A549 (cell line): ENCODE measurements at regions not wholly inside any gene's neighbourhood (a gene's known extent, or its start where the extent isn't known, plus 50 kb on each side); places are given as distances from the start of the nearest gene placed in this dataset.

Experiments used
- ATAC-seq, 2 experiments: fragments of 200-7000 bp in 1 of 2; fragments of >200 bp in 1 of 2; cut with Nextera tagmentation in 1 of 2; cut with Tn5 transposase in 1 of 2; 3 replicates each; pipeline versions ENCODE4 v1.8.0 to v1.9.1; 2018 to 2020; ENCODE audit warnings: mild to moderate bottlenecking in 1 of 2, moderate library complexity in 1 of 2
- CTCF ChIA-PET: fragments of 300-600 bp; sonication (Branson Sonifier 250); formaldehyde crosslinking; extraction: SDS; loops from one replicate; lab custom pipeline; 2021; ENCODE audit warnings: antibody characterized with exemption, inconsistent platforms; lab: Yijun Ruan, JAX
- POLR2A ChIA-PET: fragments of 350-600 bp; formaldehyde crosslinking; extraction: SDS; loops from one replicate; lab custom pipeline; 2021; ENCODE audit warnings: antibody characterized with exemption, inconsistent platforms; lab: Yijun Ruan, JAX
- DNase-seq, 2 experiments: peaks; one replicate each; pipeline versions ENCODE4 v3.0.0 to v3.0.0-alpha.2; 2011 to 2016; ENCODE audit warnings: low read depth in 1 of 2, low spot score in 1 of 2
- FAIRE-seq: peaks from 2 replicates; lab custom pipeline; 2011; peaks lifted over from hg19 to GRCh38; lab: Jason Lieb, UNC
- H3K27ac ChIP-seq, 2 experiments: fragments of >200 bp; sonication (Bioruptor Twin); formaldehyde crosslinking; 3 replicates each; pipeline ENCODE4 v1.5.1; 2016 to 2017
- H3K4me1 ChIP-seq: fragments of >200 bp; sonication (Bioruptor Twin); formaldehyde crosslinking; 3 replicates; pipeline ENCODE4 v1.6.1; 2016
- H3K4me2 ChIP-seq: fragments of >200 bp; sonication (Bioruptor Twin); formaldehyde crosslinking; 3 replicates; pipeline ENCODE4 v1.6.1; 2016
- H3K4me3 ChIP-seq: fragments of >200 bp; sonication (Bioruptor Twin); formaldehyde crosslinking; 3 replicates; pipeline ENCODE4 v1.5.1; 2016
- H3K9me3 ChIP-seq: fragments of >200 bp; sonication (Bioruptor Twin); formaldehyde crosslinking; 3 replicates; pipeline ENCODE4 v1.6.1; 2016
- ATOH8 ChIP-seq: fragments of 250-450 bp; sonication (Bioruptor Pico); IDR thresholded peaks from 2 replicates; pipeline ENCODE4 v1.5.0; 2020; ENCODE audit warnings: low read depth, mild to moderate bottlenecking, moderate library complexity
- BHLHE40 ChIP-seq: IDR thresholded peaks from 2 replicates; pipeline ENCODE4 v1.6.1; 2012; ENCODE audit warnings: low read depth, low read length, inconsistent platforms
- CBX8 ChIP-seq: fragments of 200-600 bp; sonication (generic); IDR thresholded peaks from 2 replicates; pipeline ENCODE4 v1.6.1; 2016
- CHD4 ChIP-seq: fragments of 200-600 bp; sonication (generic); IDR thresholded peaks from 2 replicates; pipeline ENCODE4 v1.6.1; 2016; ENCODE audit warnings: antibody characterized with exemption, mild to moderate bottlenecking, borderline replicate concordance
- CTCF ChIP-seq: fragments of >200 bp; sonication (Bioruptor Twin); formaldehyde crosslinking; IDR thresholded peaks from 3 replicates; pipeline ENCODE4 v1.5.1; 2016
- E2F6 ChIP-seq: IDR thresholded peaks from 2 replicates; pipeline ENCODE4 v1.6.1; 2012; ENCODE audit warnings: low read depth, borderline replicate concordance
- ESRRA ChIP-seq: fragments of 150-350 bp; IDR thresholded peaks from 2 replicates; pipeline ENCODE4 v1.6.1; 2014; ENCODE audit warnings: mild to moderate bottlenecking, low read length, borderline replicate concordance
- GATA3 ChIP-seq: IDR thresholded peaks from 2 replicates; pipeline ENCODE4 v1.6.1; 2012; ENCODE audit warnings: borderline replicate concordance
- HES2 ChIP-seq: fragments of >200 bp; sonication (Bioruptor Twin); formaldehyde crosslinking; IDR thresholded peaks from 2 replicates; pipeline ENCODE4 v1.6.1; 2016
- HMGXB4 ChIP-seq: fragments of 250-450 bp; sonication (Bioruptor Pico); IDR thresholded peaks from 2 replicates; pipeline ENCODE4 v1.5.0; 2021; ENCODE audit warnings: mild to moderate bottlenecking, moderate library complexity, borderline replicate concordance
- HOXB13 ChIP-seq: fragments of 250-450 bp; sonication (Bioruptor Pico); IDR thresholded peaks from 2 replicates; pipeline ENCODE4 v1.5.0; 2020; ENCODE audit warnings: low read depth, mild to moderate bottlenecking, moderate library complexity
- HOXB5 ChIP-seq: fragments of 250-450 bp; sonication (Bioruptor Pico); IDR thresholded peaks from 2 replicates; pipeline ENCODE4 v1.5.0; 2020; ENCODE audit warnings: mild to moderate bottlenecking, moderate library complexity
- JUN ChIP-seq, 2 experiments: fragments of >200 bp; sonication (Bioruptor Twin); formaldehyde crosslinking; IDR thresholded peaks; 2 replicates in 1 of 2; 3 replicates in 1 of 2; pipeline ENCODE4 v1.6.1; 2016 to 2017
- MAX ChIP-seq: IDR thresholded peaks from 2 replicates; pipeline ENCODE4 v1.6.1; 2012
- NFE2L2 ChIP-seq: fragments of 150-350 bp; conservative IDR thresholded peaks from 2 replicates; pipeline ENCODE4 v1.6.1; 2014; ENCODE audit warnings: low read length
- POLR2A ChIP-seq: IDR thresholded peaks from 2 replicates; pipeline ENCODE4 v1.6.1; 2012; ENCODE audit warnings: mild to moderate bottlenecking, low read length
- RAD21 ChIP-seq, 2 experiments: fragments of >200 bp in 1 of 2; sonication (Bioruptor Twin) in 1 of 2; formaldehyde crosslinking in 1 of 2; IDR thresholded peaks in 1 of 2; conservative IDR thresholded peaks in 1 of 2; 2 replicates in 1 of 2; 3 replicates in 1 of 2; pipeline ENCODE4 v1.6.1; 2012 to 2018; ENCODE audit warnings: inconsistent platforms in 1 of 2
- RCOR1 ChIP-seq: fragments of 150-350 bp; IDR thresholded peaks from 2 replicates; pipeline ENCODE4 v1.6.1; 2014; ENCODE audit warnings: antibody characterized with exemption, low read length, low read depth
- REST ChIP-seq: fragments of 200-600 bp; sonication (generic); IDR thresholded peaks from 2 replicates; pipeline ENCODE4 v1.6.1; 2016; ENCODE audit warnings: antibody characterized with exemption, mild to moderate bottlenecking, moderate library complexity
- RFX5 ChIP-seq: fragments of 450-650 bp; IDR thresholded peaks from 2 replicates; pipeline ENCODE4 v1.7.1; 2014; ENCODE audit warnings: antibody characterized with exemption, mild to moderate bottlenecking, moderate library complexity
- SMC3 ChIP-seq: fragments of >200 bp; sonication (Bioruptor Twin); formaldehyde crosslinking; IDR thresholded peaks from 3 replicates; pipeline ENCODE4 v1.6.1; 2018; ENCODE audit warnings: inconsistent platforms
- SREBF2 ChIP-seq: fragments of 450-650 bp; IDR thresholded peaks from 2 replicates; pipeline ENCODE4 v1.6.1; 2014; ENCODE audit warnings: mild to moderate bottlenecking, moderate library complexity
- TP53 ChIP-seq: fragments of 250-450 bp; sonication (Bioruptor Pico); IDR thresholded peaks from 2 replicates; pipeline ENCODE4 v1.5.0; 2021; ENCODE audit warnings: mild to moderate bottlenecking, moderate library complexity
- ZC3H11A ChIP-seq: fragments of 450-650 bp; IDR thresholded peaks from 2 replicates; pipeline ENCODE4 v1.6.1; 2014; ENCODE audit warnings: antibody characterized with exemption, mild to moderate bottlenecking
- WGBS: methylation state at CpG from one replicate; pipeline ENCODE4 v1.1.6; 2017; ENCODE audit errors: missing lambda C conversion rate; 5-methylcytosine and 5-hydroxymethylcytosine counted together

- 53% methylated on average over 11 of the region's 11 CpGs for WGBS
- FAIRE-seq, result no peak
- Histone ChIP-seq H3K4me1 (no peaks in the 10 kb centered on the region), H3K4me3 (no peak overlapping the region), H3K4me2 (no peak overlapping the region), H3K27ac (no peak overlapping the region), H3K9me3 (no peaks in the 10 kb centered on the region)
- no peak; a peak in 1 of 6 replicates for ATAC-seq
- TF ChIP-seq SMC3 (no peak), NFE2L2 (no peak), CBX8 (no peak), BHLHE40 (no peak), RFX5 (no peak), RCOR1 (no peak), CTCF (no peak), TP53 (CRISPR knock-in tag) (no peak), HES2 (no peak), POLR2A (no peak), E2F6 (no peak), CHD4 (no peak), HOXB13 (CRISPR knock-in tag) (no peak), JUN (IDR thresholded peaks at IDR 0.05) (no peak)
- POLR2A ChIA-PET, result no interaction called here
- CTCF ChIA-PET, result interaction anchor here (1.1 kb wide), 1 partner anchor 21 kb away, joined by 3 read pairs; no protein-coding TSS in a partner anchor
- DNase-seq, result no peak
Measured at GRCh38 chr12:131610891-131611290, 100.0 kb upstream of the SFSWAP start.

GRCh38 chr12:131611416-131612091 is 99.3 kb upstream of the SFSWAP start:
- Histone ChIP-seq H3K4me3 (no peak overlapping the region), H3K27ac (no peak overlapping the region), H3K4me1 (no peaks in the 10 kb centered on the region), H3K9me3 (no peaks in the 10 kb centered on the region), H3K4me2 (no peak overlapping the region)
- POLR2A ChIA-PET, result no interaction called here
- CTCF ChIA-PET, result interaction anchor here (0.6 kb wide), 1 partner anchor 126 kb away, joined by 3 read pairs; no protein-coding TSS in a partner anchor
- ATAC-seq (no peak), DNase-seq (no peak), FAIRE-seq (no peak)
- TF ChIP-seq ZC3H11A (no peak), RAD21 (conservative IDR thresholded peaks at IDR 0.05 in 1 of 2, IDR thresholded peaks at IDR 0.05 in 1 of 2) (no peak), ESRRA (no peak), ATOH8 (CRISPR knock-in tag) (no peak), REST (no peak), HMGXB4 (CRISPR knock-in tag) (no peak), GATA3 (no peak), HOXB5 (CRISPR knock-in tag) (no peak), SMC3 (no peak), MAX (no peak), BHLHE40 (no peak), SREBF2 (no peak)
- WGBS, result 33% methylated on average over 13 of the region's 22 CpGs
